Esophagus muscularis mucosa (tissue), 4 donors: ENCODE measurements at regions not wholly inside any gene's neighbourhood (a gene's known extent, or its start where the extent isn't known, plus 50 kb on each side); places are given as distances from the start of the nearest gene placed in this dataset.

Experiments used
- DNase-seq: peaks from one replicate; pipeline ENCODE4 v3.0.0-alpha.2; 2017; ENCODE audit errors: extremely low spot score
- H3K27ac ChIP-seq, 4 donors: fragments of 200-600 bp; sonication (generic); replicated peaks in 1 of 4; 1 replicate in 3 of 4; 2 replicates in 1 of 4; pipeline ENCODE4 v1.5.1; 2016 to 2019; ENCODE audit warnings: mild to moderate bottlenecking in 1 of 4
- H3K27me3 ChIP-seq, 4 donors: fragments of 200-600 bp; sonication (generic); one replicate each; pipeline versions ENCODE4 v1.5.1 to v1.6.0; 2016 to 2019
- H3K36me3 ChIP-seq, 4 donors: fragments of 200-600 bp; sonication (generic); one replicate each; pipeline ENCODE4 v1.5.1; 2016 to 2019
- H3K4me1 ChIP-seq, 4 donors: fragments of 200-600 bp; sonication (generic); one replicate each; pipeline ENCODE4 v1.5.1; 2016 to 2019
- H3K4me3 ChIP-seq, 4 donors: fragments of 200-600 bp; sonication (generic); 1 replicate in 2 of 4; 2 replicates in 2 of 4; pipeline ENCODE4 v1.5.1; 2016 to 2019; ENCODE audit warnings: mild to moderate bottlenecking in 4 of 4, moderate library complexity in 1 of 4
- H3K9me3 ChIP-seq, 4 donors: fragments of 200-600 bp; sonication (generic); 1 replicate in 3 of 4; 2 replicates in 1 of 4; pipeline ENCODE4 v1.5.1; 2016 to 2019
- EP300 ChIP-seq: sonication (generic); formaldehyde crosslinking; IDR thresholded peaks from one replicate; pipeline ENCODE4 v1.6.1; 2017; ENCODE audit warnings: antibody characterized with exemption
- POLR2A ChIP-seq: fragments of 450-650 bp; IDR thresholded peaks from one replicate; pipeline ENCODE4 v1.6.1; 2017; ENCODE audit warnings: antibody characterized with exemption, moderate library complexity, mild to moderate bottlenecking, low read depth
- POLR2AphosphoS5 ChIP-seq, 2 donors: sonication (generic); formaldehyde crosslinking; IDR thresholded peaks; one replicate each; pipeline ENCODE4 v1.6.1; 2017; ENCODE audit warnings: antibody characterized with exemption in 2 of 2
- WGBS: methylation state at CpG from one replicate; pipeline ENCODE4 v1.1.5; 2018; 5-methylcytosine and 5-hydroxymethylcytosine counted together
- intact Hi-C: fragments of 100-400 bp; cut with DNase I; formaldehyde crosslinking; loops from one replicate; pipeline ENCODE4 v1.15.1; 2023
- TF ChIP-seq, protein P1 (sequence below), 3 experiments: fragments of 200-600 bp in 2 of 3; fragments of 450-650 bp in 1 of 3; sonication (generic) in 2 of 3; IDR thresholded peaks; one replicate each; pipeline ENCODE4 v1.5.1; 2017 to 2019; ENCODE audit warnings: antibody characterized with exemption in 3 of 3, mild to moderate bottlenecking in 2 of 3, moderate library complexity in 1 of 3

DNA sequence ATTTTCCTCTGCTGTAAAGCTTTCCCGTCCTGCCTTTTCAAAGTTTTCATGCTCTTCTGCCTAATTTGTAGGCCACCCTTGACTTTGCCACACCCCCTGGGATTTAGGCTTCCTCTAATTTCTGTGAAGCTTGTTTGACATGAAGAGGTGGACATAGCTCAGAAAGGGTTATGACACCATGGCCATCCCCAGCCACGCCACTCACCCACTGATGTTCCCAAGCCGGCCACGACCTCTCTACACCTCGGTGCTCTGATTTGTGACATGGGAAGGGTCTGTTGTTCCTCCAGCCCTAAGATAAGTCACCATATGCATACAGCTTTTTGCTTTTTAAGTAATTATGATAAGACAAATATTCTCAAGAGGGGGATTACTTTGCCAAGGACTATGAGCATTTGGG is 139.5 kb downstream of the BARX1 start:
- H3K4me1 ChIP-seq: no peaks in the 10 kb centered on the region
- no peak overlapping the region for H3K4me3 ChIP-seq
- TF ChIP-seq POLR2A: no peak
- no peak for TF ChIP-seq EP300
- no peak for TF ChIP-seq POLR2AphosphoS5 (IDR thresholded peaks at IDR 0.05)
- peaks cover 0 to 84% (median 2%) of the 10 kb centered on the region in 4 donors for H3K27me3 ChIP-seq
- intact Hi-C loops: no loop called here
- no peaks in the 10 kb centered on the region for H3K36me3 ChIP-seq
- H3K27ac ChIP-seq: no peak overlapping the region
- WGBS: 88% methylated on average over 5 of the region's 5 CpGs
- peaks cover 0 to 6% (median 0%) of the 10 kb centered on the region in 4 donors for H3K9me3 ChIP-seq
- peak; percentile 62 for DNase-seq

DNA sequence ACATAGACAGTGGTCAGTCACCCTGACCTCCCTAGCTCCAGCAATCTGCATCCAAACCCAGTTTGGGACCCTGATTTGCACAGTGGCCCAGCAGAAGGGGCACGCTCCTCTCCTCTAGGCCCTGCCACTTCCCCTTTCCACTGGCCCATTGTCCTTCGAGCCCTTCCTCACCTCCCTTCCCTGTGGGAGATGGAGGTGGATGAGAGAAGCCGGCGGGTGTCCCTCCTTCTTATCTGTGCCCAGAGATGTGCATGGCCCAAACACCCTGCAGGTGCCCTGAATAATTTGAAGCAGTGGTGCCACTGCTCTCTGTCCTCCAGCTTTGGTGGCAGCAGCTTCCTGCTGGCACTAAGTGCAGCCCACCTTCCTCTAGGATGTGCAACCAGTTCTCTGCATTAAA is 140.0 kb downstream of the BARX1 start:
- H3K4me1 ChIP-seq: no peaks in the 10 kb centered on the region
- peaks cover 0 to 84% (median 2%) of the 10 kb centered on the region in 4 donors for H3K27me3 ChIP-seq
- H3K4me3 ChIP-seq: no peak overlapping the region
- WGBS: 82% methylated on average over 4 of the region's 4 CpGs
- H3K36me3 ChIP-seq: no peaks in the 10 kb centered on the region
- peak; percentile 89 for DNase-seq
- no peak overlapping the region for H3K27ac ChIP-seq
- TF ChIP-seq EP300 (no peak), POLR2AphosphoS5 (IDR thresholded peaks at IDR 0.05) (no peak), POLR2A (no peak)
- TF ChIP-seq, protein P1, sequence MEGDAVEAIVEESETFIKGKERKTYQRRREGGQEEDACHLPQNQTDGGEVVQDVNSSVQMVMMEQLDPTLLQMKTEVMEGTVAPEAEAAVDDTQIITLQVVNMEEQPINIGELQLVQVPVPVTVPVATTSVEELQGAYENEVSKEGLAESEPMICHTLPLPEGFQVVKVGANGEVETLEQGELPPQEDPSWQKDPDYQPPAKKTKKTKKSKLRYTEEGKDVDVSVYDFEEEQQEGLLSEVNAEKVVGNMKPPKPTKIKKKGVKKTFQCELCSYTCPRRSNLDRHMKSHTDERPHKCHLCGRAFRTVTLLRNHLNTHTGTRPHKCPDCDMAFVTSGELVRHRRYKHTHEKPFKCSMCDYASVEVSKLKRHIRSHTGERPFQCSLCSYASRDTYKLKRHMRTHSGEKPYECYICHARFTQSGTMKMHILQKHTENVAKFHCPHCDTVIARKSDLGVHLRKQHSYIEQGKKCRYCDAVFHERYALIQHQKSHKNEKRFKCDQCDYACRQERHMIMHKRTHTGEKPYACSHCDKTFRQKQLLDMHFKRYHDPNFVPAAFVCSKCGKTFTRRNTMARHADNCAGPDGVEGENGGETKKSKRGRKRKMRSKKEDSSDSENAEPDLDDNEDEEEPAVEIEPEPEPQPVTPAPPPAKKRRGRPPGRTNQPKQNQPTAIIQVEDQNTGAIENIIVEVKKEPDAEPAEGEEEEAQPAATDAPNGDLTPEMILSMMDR (IDR thresholded peaks at IDR 0.05): no peak
- intact Hi-C loops: no loop called here
- H3K9me3 ChIP-seq: peaks cover 0 to 6% (median 0%) of the 10 kb centered on the region in 4 donors

DNA sequence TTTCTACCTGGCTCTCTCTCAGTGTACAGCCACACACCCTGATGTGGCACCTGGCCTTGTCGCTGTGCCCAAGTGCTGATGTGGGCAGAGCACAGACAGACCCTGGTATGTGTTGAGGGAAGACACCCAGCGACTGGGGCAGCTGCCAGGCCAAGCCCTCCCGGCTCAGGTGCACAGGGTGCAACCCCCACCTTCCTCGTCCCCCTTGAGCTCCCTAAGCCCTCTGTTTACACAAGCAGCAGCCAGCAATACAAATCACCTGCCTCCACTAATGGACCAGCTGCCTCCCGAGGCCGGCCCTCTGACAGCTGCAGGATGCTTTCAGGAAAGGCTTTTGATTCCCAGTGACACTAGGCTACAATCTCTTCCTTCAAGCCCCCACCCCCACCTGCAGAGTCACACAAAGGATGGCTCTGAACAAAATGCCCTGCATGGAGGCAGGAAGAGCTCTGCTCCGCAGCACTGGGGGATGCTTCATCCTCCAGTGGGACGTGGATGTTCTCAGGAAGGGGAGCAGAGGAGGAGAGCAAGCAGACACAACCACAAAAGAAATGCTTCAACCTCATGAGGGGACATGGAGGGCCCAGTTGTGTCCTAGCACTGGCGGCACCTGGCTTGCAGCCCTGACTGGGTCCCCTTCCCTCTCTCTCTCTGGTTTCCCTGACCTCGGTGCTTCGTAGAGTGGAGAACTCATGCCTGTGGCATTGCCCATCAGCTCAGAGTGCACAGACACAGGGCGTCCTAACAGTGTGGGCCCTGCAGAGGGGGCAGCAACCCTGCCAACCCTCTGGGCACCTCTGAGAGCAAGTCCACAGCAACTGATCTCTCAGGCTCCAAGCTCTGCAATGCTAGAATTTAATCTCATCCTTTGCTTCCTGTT is 140.8 kb downstream of the BARX1 start:
- Histone ChIP-seq H3K27ac (no peak overlapping the region), H3K27me3 (peaks cover 0 to 80% (median 0%) of the 10 kb centered on the region in 4 donors), H3K9me3 (peaks cover 0 to 6% (median 0%) of the 10 kb centered on the region in 4 donors), H3K36me3 (no peaks in the 10 kb centered on the region), H3K4me1 (no peaks in the 10 kb centered on the region), H3K4me3 (no peak overlapping the region)
- intact Hi-C loops: no loop called here
- DNase-seq: peak; percentile 80
- TF ChIP-seq POLR2A: no peak
- TF ChIP-seq, protein P1 (IDR thresholded peaks at IDR 0.05): peak in 1 of 3 experiments; percentile 10
- 38% methylated on average over 7 of the region's 12 CpGs for WGBS

DNA sequence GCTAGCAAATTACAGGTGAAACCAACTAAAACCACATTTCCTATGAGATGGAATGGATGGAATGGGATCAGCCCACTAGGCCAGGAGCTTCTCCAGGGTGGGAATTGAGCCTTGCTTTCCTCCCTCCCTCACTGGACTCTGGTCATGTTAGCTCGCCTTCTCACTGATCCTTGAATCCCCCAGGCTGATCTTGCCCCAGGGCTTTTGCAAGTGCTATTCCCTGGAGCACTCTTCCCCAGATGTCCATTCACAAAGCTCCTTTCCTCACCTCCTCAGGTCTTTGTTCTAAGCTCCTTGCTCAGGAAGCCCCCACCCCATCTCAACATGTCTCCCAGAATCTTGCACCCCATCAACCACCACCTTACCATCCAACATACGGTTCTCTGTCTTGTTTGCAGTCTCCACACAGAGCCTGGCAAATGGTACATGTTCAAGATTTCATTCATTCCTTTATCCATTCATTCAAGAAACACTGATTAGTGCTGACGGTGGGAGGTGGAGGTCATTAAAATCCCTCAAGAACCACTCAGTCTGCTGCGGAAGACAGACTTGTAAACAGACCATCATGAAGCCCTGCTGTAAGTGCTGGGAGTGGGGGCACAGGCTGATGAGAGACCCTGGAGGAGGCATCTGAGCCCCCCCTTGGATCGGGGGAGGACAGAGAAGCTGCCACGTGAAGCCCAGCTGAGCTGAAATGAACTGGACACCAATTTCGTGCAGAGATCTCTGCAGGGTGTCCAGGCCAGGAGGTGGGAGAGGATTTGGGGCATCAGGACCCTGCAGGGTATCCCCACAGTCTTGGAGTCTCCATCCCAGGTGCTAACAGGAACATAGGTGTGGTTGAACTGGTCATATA is 141.7 kb downstream of the BARX1 start:
- Histone ChIP-seq H3K4me1 (no peaks in the 10 kb centered on the region), H3K9me3 (peaks cover 0 to 6% (median 0%) of the 10 kb centered on the region in 4 donors), H3K27ac (no peak overlapping the region), H3K4me3 (no peak overlapping the region), H3K36me3 (no peaks in the 10 kb centered on the region), H3K27me3 (peaks cover 0 to 72% (median 0%) of the 10 kb centered on the region in 4 donors)
- DNase-seq: peak; percentile 90
- intact Hi-C loops: no loop called here
- WGBS: 56% methylated on average over 7 of the region's 7 CpGs
- TF ChIP-seq, protein P1 (IDR thresholded peaks at IDR 0.05): no peak
- TF ChIP-seq POLR2AphosphoS5 (IDR thresholded peaks at IDR 0.05) (no peak), EP300 (no peak), POLR2A (no peak)

DNA sequence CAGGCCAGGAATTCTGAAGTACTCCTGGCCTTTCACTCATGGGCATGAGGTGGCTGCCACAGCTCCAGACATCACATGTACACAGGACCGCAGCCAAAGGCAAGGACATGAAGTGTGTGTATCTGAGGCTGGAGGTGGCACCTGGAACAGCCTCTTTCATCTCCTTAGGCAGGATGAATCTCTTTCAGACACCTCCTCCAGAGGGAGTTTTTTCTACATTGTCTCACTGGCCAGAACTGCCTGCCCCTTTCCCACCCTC is 142.8 kb downstream of the BARX1 start:
- TF ChIP-seq EP300 (no peak), POLR2A (no peak), POLR2AphosphoS5 (IDR thresholded peaks at IDR 0.05) (no peak)
- TF ChIP-seq, protein P1 (IDR thresholded peaks at IDR 0.05): no peak
- no peak overlapping the region for H3K4me3 ChIP-seq
- WGBS: 88% methylated on average over 1 of the region's 1 CpG
- peak; percentile 72 for DNase-seq
- H3K27ac ChIP-seq: no peak overlapping the region
- H3K9me3 ChIP-seq: peaks cover 0 to 6% (median 0%) of the 10 kb centered on the region in 4 donors
- intact Hi-C loops: no loop called here
- no peaks in the 10 kb centered on the region for H3K36me3 ChIP-seq
- no peaks in the 10 kb centered on the region for H3K4me1 ChIP-seq
- peaks cover 0 to 63% (median 0%) of the 10 kb centered on the region in 4 donors for H3K27me3 ChIP-seq
